BE2C (cell line): ENCODE measurements at regions not wholly inside any gene's neighbourhood (a gene's known extent, or its start where the extent isn't known, plus 50 kb on each side); places are given as distances from the start of the nearest gene placed in this dataset.

ENCODE experiments used
- DNase-seq: peaks from one replicate; pipeline ENCODE4 v3.0.0-alpha.2; 2020
- H3K27me3 ChIP-seq: fragments of 250-450 bp; sonication (Bioruptor Pico); 2 replicates; pipeline ENCODE4 v1.5.1; 2020; ENCODE audit warnings: mild to moderate bottlenecking
- H3K36me3 ChIP-seq: fragments of 250-450 bp; sonication (Bioruptor Pico); 2 replicates; pipeline ENCODE4 v1.5.1; 2020; ENCODE audit warnings: mild to moderate bottlenecking
- H3K4me1 ChIP-seq: fragments of 250-450 bp; sonication (Bioruptor Pico); 2 replicates; pipeline ENCODE4 v1.5.1; 2020
- H3K4me3 ChIP-seq: 2 replicates; pipeline ENCODE4 v1.5.1; 2011; ENCODE audit warnings: low read depth, low read length
- H3K9me3 ChIP-seq: fragments of 250-450 bp; sonication (Bioruptor Pico); 2 replicates; pipeline ENCODE4 v1.5.1; 2020
- CTCF ChIP-seq: IDR thresholded peaks from 2 replicates; pipeline ENCODE4 v1.5.1; 2012; ENCODE audit warnings: mild to moderate bottlenecking, low read depth, low read length

DNA sequence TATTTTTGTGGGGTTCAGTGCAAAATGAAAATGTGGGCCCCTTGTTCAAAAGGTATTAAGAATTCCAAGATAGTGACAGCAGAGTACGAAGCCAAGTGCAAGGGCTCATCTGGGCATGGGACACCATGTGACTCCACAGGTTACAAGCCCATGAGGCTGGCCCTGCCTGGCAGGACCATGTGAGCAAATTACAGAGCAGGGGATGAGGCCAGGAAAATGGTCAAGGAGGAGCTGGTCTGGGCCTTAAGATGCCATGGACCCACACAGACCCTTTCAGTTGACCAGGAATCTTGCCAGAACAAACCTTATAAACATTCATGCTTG, 86.9 kb downstream of the SNX5 start:
- TF ChIP-seq CTCF: no peak
- no peak for DNase-seq
- H3K4me3 ChIP-seq: no peak overlapping the region
- no peaks in the 10 kb centered on the region for H3K9me3 ChIP-seq
- H3K27me3 ChIP-seq: no peaks in the 10 kb centered on the region
- no peaks in the 10 kb centered on the region; the same call in 1 of the 2 replicates for H3K4me1 ChIP-seq
- H3K36me3 ChIP-seq: no peaks in the 10 kb centered on the region

DNA sequence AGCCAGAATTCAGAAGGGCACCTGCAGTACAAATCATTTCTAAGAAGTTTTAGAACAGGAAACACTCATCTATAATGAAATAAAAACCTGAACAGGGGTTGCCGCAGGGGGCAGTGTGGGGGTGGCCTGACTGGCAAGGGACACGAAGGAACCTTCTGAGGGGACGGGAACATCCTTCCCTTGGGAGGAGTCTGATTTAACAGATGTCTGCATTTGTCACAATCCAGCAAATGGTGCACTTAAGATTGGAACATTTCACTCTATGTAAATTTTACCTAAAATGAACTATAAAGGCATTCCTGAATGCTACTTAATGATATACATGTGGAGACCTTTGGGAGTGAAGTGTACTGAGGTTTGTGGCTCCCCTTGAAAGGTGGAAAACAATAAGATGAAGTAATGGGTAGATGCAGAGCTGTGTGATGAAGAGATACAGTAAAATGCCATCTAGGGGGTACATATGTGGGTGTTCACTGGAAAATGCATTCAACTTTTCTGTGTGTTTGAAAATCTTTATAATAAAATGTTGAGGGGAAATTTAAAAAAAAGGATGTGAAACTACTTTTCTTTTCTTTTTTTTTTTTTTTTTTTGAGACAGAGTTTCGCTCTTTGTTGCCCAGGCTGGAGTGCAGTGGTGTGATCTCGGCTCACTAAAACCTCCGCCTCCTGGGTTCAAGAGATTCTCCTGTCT, 89.5 kb downstream of the SNX5 start:
- no peak overlapping the region for H3K4me3 ChIP-seq
- H3K4me1 ChIP-seq: no peaks in the 10 kb centered on the region; the same call in 1 of the 2 replicates
- no peaks in the 10 kb centered on the region for H3K27me3 ChIP-seq
- DNase-seq: no peak
- peak; percentile 23; the same call in 1 of the 2 replicates for TF ChIP-seq CTCF
- H3K36me3 ChIP-seq: no peaks in the 10 kb centered on the region
- H3K9me3 ChIP-seq: no peaks in the 10 kb centered on the region

- H3K9me3 ChIP-seq: no peaks in the 10 kb centered on the region
- no peak overlapping the region for H3K4me3 ChIP-seq
- TF ChIP-seq CTCF: no peak
- no peaks in the 10 kb centered on the region for H3K36me3 ChIP-seq
- no peak for DNase-seq
- no peaks in the 10 kb centered on the region for H3K27me3 ChIP-seq
- H3K4me1 ChIP-seq: no peaks in the 10 kb centered on the region; the same call in 1 of the 2 replicates
Observed at GRCh38 chr20:17878069-17878911, 90.3 kb downstream of the SNX5 start.

DNA sequence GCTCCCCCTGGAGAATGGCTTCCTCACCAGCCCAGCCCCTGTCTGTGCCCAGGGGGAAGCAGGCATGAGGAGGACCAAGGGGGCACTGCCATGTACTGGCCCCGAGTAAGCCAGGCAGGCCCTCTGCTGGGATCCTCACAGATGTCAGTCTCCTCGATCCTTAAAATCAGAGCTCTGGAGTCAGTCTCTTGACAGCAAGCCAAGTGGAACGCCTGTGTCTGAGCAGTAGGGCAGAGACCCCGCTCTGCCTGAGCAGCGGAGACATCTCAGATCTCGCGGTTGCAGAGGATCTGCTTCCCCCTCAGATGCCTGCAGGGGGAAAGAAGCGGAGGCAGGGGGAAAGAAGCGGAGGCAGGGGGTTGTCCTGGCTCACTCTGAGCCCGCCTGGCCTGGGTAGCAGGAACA, 92.6 kb downstream of the SNX5 start:
- Histone ChIP-seq H3K27me3 (no peaks in the 10 kb centered on the region), H3K36me3 (no peaks in the 10 kb centered on the region), H3K9me3 (no peaks in the 10 kb centered on the region), H3K4me3 (peak overlapping the region; percentile 17), H3K4me1 (no peaks in the 10 kb centered on the region; the same call in 1 of the 2 replicates)
- TF ChIP-seq CTCF: no peak
- DNase-seq: peak; percentile 78

DNA sequence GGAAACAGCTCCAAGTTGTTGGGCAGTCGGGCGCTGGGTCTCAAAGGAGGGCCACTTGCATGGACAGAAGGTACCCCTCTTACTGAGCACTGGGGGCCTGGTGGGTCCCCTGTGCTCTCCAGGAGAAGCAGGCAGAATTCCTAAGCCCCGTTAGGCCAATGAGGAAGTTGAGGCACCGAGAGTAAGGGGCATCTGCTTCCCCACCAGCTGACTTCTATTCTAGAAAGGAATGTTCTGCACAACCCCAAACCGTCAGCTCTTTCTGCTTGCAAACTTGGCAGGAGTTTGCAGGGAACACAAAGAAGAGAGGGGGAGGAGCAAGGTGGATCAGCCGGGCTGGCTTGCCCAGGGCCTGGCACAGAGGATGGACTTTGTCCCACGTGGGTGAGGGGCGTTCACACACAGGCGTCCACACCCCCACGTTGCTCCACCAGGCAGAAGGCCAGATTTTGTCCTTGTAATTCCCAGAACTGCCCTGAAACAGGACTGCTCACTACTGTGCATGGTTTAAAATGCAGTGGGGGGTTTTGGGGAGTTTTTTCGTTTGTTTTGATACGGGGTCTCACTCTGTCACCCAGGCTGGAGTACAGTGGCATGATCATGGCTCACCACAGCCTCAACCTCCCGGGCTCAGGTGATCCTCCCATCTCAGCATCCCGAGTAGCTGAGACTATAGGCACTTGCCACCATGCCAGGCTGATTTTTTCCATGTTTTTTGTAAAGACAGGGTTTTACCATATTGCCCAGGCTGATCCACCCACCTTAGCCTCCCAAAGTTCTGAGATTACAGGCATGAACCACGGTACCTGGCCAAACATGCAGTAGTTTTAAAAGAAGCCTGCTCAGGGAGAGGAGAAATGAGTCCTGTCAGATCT, 93.3 kb downstream of the SNX5 start:
- Histone ChIP-seq H3K27me3 (no peaks in the 10 kb centered on the region), H3K36me3 (no peaks in the 10 kb centered on the region), H3K4me3 (peak overlapping the region; percentile 17), H3K4me1 (no peaks in the 10 kb centered on the region; the same call in 1 of the 2 replicates), H3K9me3 (no peaks in the 10 kb centered on the region)
- TF ChIP-seq CTCF: no peak
- peak; percentile 40 for DNase-seq
